B cell (primary cell): ENCODE measurements at regions not wholly inside any gene's neighbourhood (a gene's known extent, or its start where the extent isn't known, plus 50 kb on each side); places are given as distances from the start of the nearest gene placed in this dataset.

Source experiments
- ATAC-seq: fragments of 200-7000 bp; cut with Tn5 transposase; one replicate; pipeline ENCODE4 v1.10.0; 2021; ENCODE audit warnings: low read depth, mild to moderate bottlenecking, moderate number of reproducible peaks, moderate library complexity
- CTCF ChIA-PET: fragments of 350-600 bp; sonication (Branson Sonifier 250); formaldehyde crosslinking; loops from one replicate; lab custom pipeline; 2021; ENCODE audit warnings: antibody characterized with exemption, inconsistent platforms; lab: Charles Lee
- POLR2A ChIA-PET: fragments of 350-600 bp; sonication (Branson Sonifier 250); formaldehyde crosslinking; loops from one replicate; lab custom pipeline; 2021; ENCODE audit warnings: antibody characterized with exemption; lab: Charles Lee
- DNase-seq: peaks from one replicate; pipeline ENCODE4 v3.0.0; 2013
- H2AFZ ChIP-seq: 2 replicates; pipeline ENCODE4 v1.6.1; 2012; ENCODE audit warnings: mild to moderate bottlenecking, low read depth, low read length; ENCODE audit not compliant: insufficient read depth, poor library complexity, severe bottlenecking
- H3K27ac ChIP-seq, 2 donors: 1 replicate in 1 of 2; 2 replicates in 1 of 2; pipeline ENCODE4 v1.5.1; 2012 to 2013; ENCODE audit warnings: low read length in 2 of 2, mild to moderate bottlenecking in 2 of 2, moderate library complexity in 1 of 2
- H3K27me3 ChIP-seq, 4 experiments: fragments of 200-600 bp in 1 of 4; sonication (generic) in 1 of 4; replicated peaks in 1 of 4; 1 replicate in 2 of 4; 2 replicates in 2 of 4; pipeline versions ENCODE4 v1.6.1 to v1.7.0; 2013 to 2016; ENCODE audit warnings: low read length in 3 of 4, mild to moderate bottlenecking in 2 of 4, mixed read lengths in 1 of 4, moderate library complexity in 1 of 4; ENCODE audit not compliant: insufficient read depth in 4 of 4, control insufficient read depth in 3 of 4; ENCODE audit errors: control extremely low read depth in 1 of 4
- H3K36me3 ChIP-seq, 2 experiments: replicated peaks in 1 of 2; 1 replicate in 1 of 2; 2 replicates in 1 of 2; pipeline versions ENCODE4 v1.6.1 to v1.7.1; 2013; ENCODE audit warnings: low read length in 1 of 2; ENCODE audit not compliant: insufficient read depth in 2 of 2, control insufficient read depth in 1 of 2; ENCODE audit errors: control extremely low read depth in 1 of 2, extremely low read depth in 1 of 2
- H3K4me1 ChIP-seq, 2 donors: fragments of 200-600 bp in 1 of 2; sonication (generic) in 1 of 2; 1 replicate in 1 of 2; 2 replicates in 1 of 2; pipeline versions ENCODE4 v1.5.1 to v1.6.1; 2013 to 2017; ENCODE audit warnings: low read length in 2 of 2; ENCODE audit not compliant: control insufficient read depth in 2 of 2, insufficient read depth in 2 of 2
- H3K4me2 ChIP-seq: replicated peaks from 2 replicates; pipeline ENCODE3; 2012; ENCODE audit warnings: mild to moderate bottlenecking, low read depth, low read length; ENCODE audit not compliant: poor library complexity, severe bottlenecking
- H3K4me3 ChIP-seq, 5 experiments: fragments of 200-600 bp in 1 of 5; sonication (generic) in 1 of 5; 1 replicate in 3 of 5; 2 replicates in 2 of 5; pipeline versions ENCODE4 v1.5.1 to v1.7.0; 2011 to 2016; ENCODE audit warnings: low read length in 4 of 5, mild to moderate bottlenecking in 4 of 5, low read depth in 2 of 5, control low read depth in 1 of 5, moderate library complexity in 1 of 5; ENCODE audit not compliant: insufficient read depth in 1 of 5; ENCODE audit errors: control extremely low read depth in 1 of 5, extremely low read depth in 1 of 5
- H3K79me2 ChIP-seq: fragments of 200-600 bp; sonication (generic); one replicate; pipeline ENCODE4 v1.6.0; 2016; ENCODE audit warnings: low read length; ENCODE audit not compliant: control insufficient read depth, insufficient read depth
- H3K9ac ChIP-seq: fragments of 200-600 bp; sonication (generic); 2 replicates; pipeline ENCODE4 v1.6.1; 2017; ENCODE audit warnings: mild to moderate bottlenecking, low read length, moderate library complexity
- H3K9me3 ChIP-seq, 3 donors: one replicate each; pipeline versions ENCODE4 v1.6.1 to v1.7.1; 2013; ENCODE audit warnings: low read length in 2 of 3; ENCODE audit not compliant: control insufficient read depth in 2 of 3, insufficient read depth in 1 of 3; ENCODE audit errors: control extremely low read depth in 1 of 3
- H4K20me1 ChIP-seq: 2 replicates; pipeline ENCODE4 v1.6.0; 2012; ENCODE audit warnings: mild to moderate bottlenecking, low read length; ENCODE audit not compliant: insufficient read depth, control insufficient read depth, poor library complexity, severe bottlenecking
- H3K27ac Mint-ChIP-seq: one replicate; pipeline ENCODE4 v1.8.0; 2021; ENCODE audit warnings: mixed read lengths
- H3K27me3 Mint-ChIP-seq: one replicate; pipeline ENCODE4 v1.8.0; 2021; ENCODE audit warnings: mixed read lengths
- H3K4me1 Mint-ChIP-seq: one replicate; pipeline ENCODE4 v1.8.0; 2021; ENCODE audit warnings: mixed read lengths
- H3K4me3 Mint-ChIP-seq: one replicate; pipeline ENCODE4 v1.8.0; 2021; ENCODE audit warnings: mixed read lengths
- H3K9me3 Mint-ChIP-seq: one replicate; pipeline ENCODE4 v1.8.0; 2022; ENCODE audit warnings: mixed read lengths; ENCODE audit not compliant: insufficient read depth
- CTCF ChIP-seq: fragments of 200-600 bp; IDR thresholded peaks from one replicate; pipeline ENCODE4 v1.8.0; 2022; ENCODE audit warnings: antibody characterized with exemption, mild to moderate bottlenecking
- EZH2 ChIP-seq: IDR thresholded peaks from 2 replicates; pipeline ENCODE4 v1.6.1; 2012; ENCODE audit warnings: borderline replicate concordance, low read depth, mild to moderate bottlenecking, moderate library complexity, low read length; ENCODE audit not compliant: insufficient read depth, poor library complexity, severe bottlenecking
- WGBS: methylation state at CpG from one replicate; pipeline ENCODE4 v1.1.5; 2013; ENCODE audit warnings: missing lambda C conversion rate; ENCODE audit not compliant: insufficient coverage; 5-methylcytosine and 5-hydroxymethylcytosine counted together
- intact Hi-C: fragments of 100-400 bp; cut with micrococcal nuclease; formaldehyde crosslinking; loops from one replicate; pipeline ENCODE4 v1.10.0; 2022

- Histone ChIP-seq H3K4me1 (no peaks in the 10 kb centered on the region), H3K27me3 (no peaks in the 10 kb centered on the region), H3K4me3 (no peak overlapping the region), H3K79me2 (no peaks in the 10 kb centered on the region), H3K9me3 (no peaks in the 10 kb centered on the region), H2AFZ (no peak overlapping the region), H3K36me3 (no peaks in the 10 kb centered on the region), H4K20me1 (no peaks in the 10 kb centered on the region), H3K9ac (no peak overlapping the region), H3K4me2 (no peak overlapping the region), H3K27ac (no peak overlapping the region)
- CTCF ChIA-PET, result no interaction called here
- DNase-seq (no peak), ATAC-seq (no peak)
- Mint-ChIP-seq H3K4me1 (no peaks in the 10 kb centered on the region), H3K27me3 (no peaks in the 10 kb centered on the region), H3K9me3 (no peaks in the 10 kb centered on the region), H3K4me3 (no peak overlapping the region), H3K27ac (no peak overlapping the region)
- intact Hi-C loops, result no loop called here
- TF ChIP-seq EZH2 (no peak), CTCF (no peak)
- POLR2A ChIA-PET, result no interaction called here
- whole genome bisulfite sequencing, result 100% methylated on average over 1 of the region's 2 CpGs
These were observed 108.6 kb upstream of the SLC13A1 start for GRCh38 chr7:123308254-123308951.

GRCh38 chr7:123305840-123306375, 106.1 kb upstream of the SLC13A1 start:
- Histone ChIP-seq H3K27me3 (no peaks in the 10 kb centered on the region), H3K4me2 (no peak overlapping the region), H3K4me1 (no peaks in the 10 kb centered on the region), H3K9ac (no peak overlapping the region), H3K36me3 (no peaks in the 10 kb centered on the region), H3K9me3 (no peaks in the 10 kb centered on the region), H3K79me2 (no peaks in the 10 kb centered on the region), H2AFZ (no peak overlapping the region), H3K27ac (no peak overlapping the region), H3K4me3 (no peak overlapping the region), H4K20me1 (no peaks in the 10 kb centered on the region)
- WGBS, result 33% methylated on average over 2 of the region's 2 CpGs
- Mint-ChIP-seq H3K9me3 (no peaks in the 10 kb centered on the region), H3K4me3 (no peak overlapping the region), H3K27me3 (no peaks in the 10 kb centered on the region), H3K27ac (no peak overlapping the region), H3K4me1 (no peaks in the 10 kb centered on the region)
- ATAC-seq (no peak), DNase-seq (no peak)
- TF ChIP-seq EZH2, result no peak
- TF ChIP-seq CTCF, result no peak
- ChIA-PET POLR2A (no interaction called here), CTCF (no interaction called here)
- intact Hi-C loops, result no loop called here
